ENCODE measurements at regions not wholly inside any gene's neighbourhood (a gene's known extent, or its start where the extent isn't known, plus 50 kb on each side); places are given as distances from the start of the nearest gene placed in this dataset.

- no peak for TF ChIP-seq CTCF (IDR thresholded peaks at IDR 0.05; ENCODE audit: low read depth, low read length)
- Histone ChIP-seq H3K27ac (ENCODE audit: low read depth, low read length) (no peak overlapping the region), H3K27me3 (ENCODE audit: control insufficient read depth, insufficient read depth, low read length) (no peaks in the 10 kb centered on the region), H3K9me3 (ENCODE audit: control insufficient read depth, insufficient read depth, low read length) (no peaks in the 10 kb centered on the region), H3K4me3 (ENCODE audit: low read depth, low read length) (no peak overlapping the region)
- ChIA-PET POLR2A (no interaction called here), CTCF (interaction anchor here (0.7 kb wide), 1 partner anchor 1374 kb away, joined by 5 read pairs; no protein-coding TSS in a partner anchor)
- no peak for DNase-seq (ENCODE audit: low read depth, low spot score)
Measured at GRCh38 chr6:81909981-81910900, 157.8 kb upstream of the TENT5A start.

- no peak for TF ChIP-seq CTCF (IDR thresholded peaks at IDR 0.05; ENCODE audit: low read depth, low read length)
- CTCF ChIA-PET, result interaction anchor here (0.6 kb wide), 1 partner anchor 13 kb away, joined by 3 read pairs; no protein-coding TSS in a partner anchor
Measured at GRCh38 chr6:81909162-81909561, 156.7 kb upstream of the TENT5A start.

GRCh38 chr6:81906709-81907204, 154.3 kb upstream of the TENT5A start:
- no peak overlapping the region for H3K27ac ChIP-seq (ENCODE audit: low read depth, low read length)
- POLR2A ChIA-PET, result no interaction called here
- no peaks in the 10 kb centered on the region for H3K9me3 ChIP-seq (ENCODE audit: control insufficient read depth, insufficient read depth, low read length)

More at GRCh38 chr6:81909162-81909561, 156.7 kb upstream of the TENT5A start:
- Histone ChIP-seq H3K9me3 (ENCODE audit: control insufficient read depth, insufficient read depth, low read length) (no peaks in the 10 kb centered on the region), H3K27me3 (ENCODE audit: control insufficient read depth, insufficient read depth, low read length) (no peaks in the 10 kb centered on the region), H3K4me3 (ENCODE audit: low read depth, low read length) (no peak overlapping the region), H3K27ac (ENCODE audit: low read depth, low read length) (no peak overlapping the region)
- POLR2A ChIA-PET, result no interaction called here
- DNase-seq (ENCODE audit: low read depth, low spot score), result no peak

GRCh38 chr6:81906041-81906440, 153.6 kb upstream of the TENT5A start:
- CTCF ChIA-PET, result no interaction called here
- no peaks in the 10 kb centered on the region for H3K9me3 ChIP-seq (ENCODE audit: control insufficient read depth, insufficient read depth, low read length)
- no peak for DNase-seq (ENCODE audit: low read depth, low spot score)
- POLR2A ChIA-PET, result interaction anchor here (0.7 kb wide), 1 partner anchor 139 kb away, joined by 3 read pairs; no protein-coding TSS in a partner anchor
- TF ChIP-seq CTCF (IDR thresholded peaks at IDR 0.05; ENCODE audit: low read depth, low read length), result no peak
- no peaks in the 10 kb centered on the region for H3K27me3 ChIP-seq (ENCODE audit: control insufficient read depth, insufficient read depth, low read length)
- H3K27ac ChIP-seq (ENCODE audit: low read depth, low read length), result no peak overlapping the region
- no peak overlapping the region for H3K4me3 ChIP-seq (ENCODE audit: low read depth, low read length)

More at GRCh38 chr6:81906709-81907204, 154.3 kb upstream of the TENT5A start:
- CTCF ChIA-PET, result no interaction called here
- Histone ChIP-seq H3K27me3 (ENCODE audit: control insufficient read depth, insufficient read depth, low read length) (no peaks in the 10 kb centered on the region), H3K4me3 (ENCODE audit: low read depth, low read length) (no peak overlapping the region)
- no peak for DNase-seq (ENCODE audit: low read depth, low spot score)
- no peak for TF ChIP-seq CTCF (IDR thresholded peaks at IDR 0.05; ENCODE audit: low read depth, low read length)

GRCh38 chr6:81901551-81901966, 149.1 kb upstream of the TENT5A start:
- Histone ChIP-seq H3K27ac (ENCODE audit: low read depth, low read length) (no peak overlapping the region), H3K9me3 (ENCODE audit: control insufficient read depth, insufficient read depth, low read length) (no peaks in the 10 kb centered on the region), H3K27me3 (ENCODE audit: control insufficient read depth, insufficient read depth, low read length) (no peaks in the 10 kb centered on the region), H3K4me3 (ENCODE audit: low read depth, low read length) (no peak overlapping the region)
- POLR2A ChIA-PET, result no interaction called here
- no peak for TF ChIP-seq CTCF (IDR thresholded peaks at IDR 0.05; ENCODE audit: low read depth, low read length)
- DNase-seq (ENCODE audit: low read depth, low spot score), result no peak
- CTCF ChIA-PET, result no interaction called here

Measured in AG04450 (cell line).